Mucosa of stomach (tissue), 1 donor: ENCODE measurements at regions not wholly inside any gene's neighbourhood (a gene's known extent, or its start where the extent isn't known, plus 50 kb on each side); places are given as distances from the start of the nearest gene placed in this dataset.

Experiments
- H3K27me3 ChIP-seq: one replicate; pipeline ENCODE4 v1.7.0; 2013; ENCODE audit warnings: mild to moderate bottlenecking, low read length; ENCODE audit not compliant: control insufficient read depth, insufficient read depth
- H3K36me3 ChIP-seq: one replicate; pipeline ENCODE4 v1.7.0; 2013; ENCODE audit warnings: low read length; ENCODE audit not compliant: control insufficient read depth, insufficient read depth
- H3K4me1 ChIP-seq: one replicate; pipeline ENCODE4 v1.7.0; 2013; ENCODE audit warnings: mild to moderate bottlenecking, low read length; ENCODE audit not compliant: control insufficient read depth, insufficient read depth
- H3K4me3 ChIP-seq: one replicate; pipeline ENCODE4 v1.7.0; 2013; ENCODE audit warnings: low read length
- H3K9ac ChIP-seq: one replicate; pipeline ENCODE4 v1.7.0; 2013; ENCODE audit warnings: mild to moderate bottlenecking, low read length, moderate library complexity
- H3K9me3 ChIP-seq: one replicate; pipeline ENCODE4 v1.7.0; 2013; ENCODE audit warnings: mild to moderate bottlenecking, low read length, moderate library complexity; ENCODE audit not compliant: control insufficient read depth
- donor health status: Pancreatic carcinoma.

DNA sequence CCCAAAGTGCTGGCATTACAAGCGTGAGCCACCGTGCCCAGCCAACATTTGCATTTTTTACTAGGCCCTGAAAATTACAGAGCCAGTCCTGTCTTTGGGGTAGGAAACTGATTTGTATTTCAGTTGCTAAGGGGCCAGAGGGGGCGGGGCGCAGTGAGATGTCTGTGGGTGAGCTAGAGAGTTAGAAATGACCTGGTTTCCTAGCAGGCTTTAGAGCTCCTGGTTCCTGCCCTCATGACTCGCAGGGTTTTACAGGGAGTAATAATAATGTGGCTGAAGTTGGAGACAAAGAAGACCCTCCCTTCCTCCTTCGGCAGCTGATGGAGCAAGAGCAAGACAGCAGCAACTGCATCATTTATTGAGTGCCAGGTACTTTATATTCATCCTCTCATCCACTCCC is 131.5 kb downstream of the TFAP2C start:
- Histone ChIP-seq H3K27me3 (peaks cover 4% of the 10 kb centered on the region), H3K36me3 (no peaks in the 10 kb centered on the region), H3K9me3 (no peaks in the 10 kb centered on the region), H3K9ac (no peak overlapping the region), H3K4me1 (no peaks in the 10 kb centered on the region), H3K4me3 (no peak overlapping the region)

- Histone ChIP-seq H3K9me3 (no peaks in the 10 kb centered on the region), H3K9ac (no peak overlapping the region), H3K4me1 (no peaks in the 10 kb centered on the region), H3K36me3 (no peaks in the 10 kb centered on the region), H3K4me3 (no peak overlapping the region), H3K27me3 (peaks cover 4% of the 10 kb centered on the region)
These were observed 132.3 kb downstream of the TFAP2C start for GRCh38 chr20:56761393-56761792.

GRCh38 chr20:56762401-56762800 is 133.3 kb downstream of the TFAP2C start:
- Histone ChIP-seq H3K9ac (no peak overlapping the region), H3K9me3 (no peaks in the 10 kb centered on the region), H3K4me1 (no peaks in the 10 kb centered on the region), H3K36me3 (no peaks in the 10 kb centered on the region), H3K4me3 (no peak overlapping the region), H3K27me3 (peaks cover 4% of the 10 kb centered on the region)

DNA sequence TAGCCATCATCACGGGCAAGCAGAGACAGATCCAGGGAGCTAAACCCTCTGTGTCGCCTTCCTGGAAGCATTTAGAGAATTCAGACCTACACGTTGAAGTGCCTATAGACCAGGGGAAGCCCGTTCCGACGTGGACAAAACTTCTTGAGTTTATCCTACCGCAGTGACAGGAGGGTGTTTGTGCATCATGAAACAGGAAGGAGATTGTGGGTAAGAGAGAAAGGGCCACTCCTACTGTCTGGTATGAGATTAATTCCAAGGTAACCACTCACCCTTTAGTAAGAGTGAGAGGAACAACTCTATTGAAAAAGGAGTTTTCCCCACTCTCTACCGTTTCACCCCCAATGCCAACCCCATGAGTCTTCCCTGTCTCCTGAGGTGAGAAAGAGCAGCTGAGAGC is 133.7 kb downstream of the TFAP2C start:
- H3K4me1 ChIP-seq: no peaks in the 10 kb centered on the region
- no peaks in the 10 kb centered on the region for H3K9me3 ChIP-seq
- H3K9ac ChIP-seq: no peak overlapping the region
- no peak overlapping the region for H3K4me3 ChIP-seq
- H3K27me3 ChIP-seq: peaks cover 4% of the 10 kb centered on the region
- H3K36me3 ChIP-seq: no peaks in the 10 kb centered on the region

GRCh38 chr20:56764671-56765070 is 135.6 kb downstream of the TFAP2C start:
- Histone ChIP-seq H3K9me3 (no peaks in the 10 kb centered on the region), H3K27me3 (peaks cover 3% of the 10 kb centered on the region), H3K4me1 (no peaks in the 10 kb centered on the region), H3K4me3 (no peak overlapping the region), H3K9ac (no peak overlapping the region), H3K36me3 (no peaks in the 10 kb centered on the region)

GRCh38 chr20:56765172-56766073 is 136.3 kb downstream of the TFAP2C start:
- H3K4me3 ChIP-seq: no peak overlapping the region
- H3K9me3 ChIP-seq: no peaks in the 10 kb centered on the region
- H3K27me3 ChIP-seq: no peaks in the 10 kb centered on the region
- no peak overlapping the region for H3K9ac ChIP-seq
- H3K36me3 ChIP-seq: no peaks in the 10 kb centered on the region
- no peaks in the 10 kb centered on the region for H3K4me1 ChIP-seq

DNA sequence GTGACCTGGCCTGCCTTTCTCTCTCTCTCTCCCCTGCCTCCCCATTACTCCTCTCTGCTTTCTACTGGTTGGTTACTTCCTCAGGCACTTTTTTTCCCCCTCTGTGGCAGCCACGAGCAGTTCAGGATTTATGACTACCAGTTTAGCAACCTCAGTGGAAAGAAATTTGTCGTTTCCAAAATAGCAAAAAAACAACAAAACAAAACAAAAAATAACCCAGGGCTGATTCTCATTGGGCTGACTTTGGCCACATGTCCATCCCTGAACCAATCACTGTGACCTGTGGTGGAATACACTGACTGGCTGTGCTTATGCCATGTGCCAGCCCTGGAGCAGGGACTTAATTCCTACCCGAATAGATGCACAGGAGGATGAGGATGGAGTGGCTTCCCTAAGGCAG is 137.4 kb downstream of the TFAP2C start:
- Histone ChIP-seq H3K36me3 (no peaks in the 10 kb centered on the region), H3K9me3 (no peaks in the 10 kb centered on the region), H3K9ac (no peak overlapping the region), H3K4me1 (no peaks in the 10 kb centered on the region), H3K4me3 (no peak overlapping the region), H3K27me3 (no peaks in the 10 kb centered on the region)

- H3K9ac ChIP-seq: no peak overlapping the region
- no peaks in the 10 kb centered on the region for H3K36me3 ChIP-seq
- no peak overlapping the region for H3K4me3 ChIP-seq
- no peaks in the 10 kb centered on the region for H3K9me3 ChIP-seq
- no peaks in the 10 kb centered on the region for H3K27me3 ChIP-seq
- H3K4me1 ChIP-seq: no peaks in the 10 kb centered on the region
These were observed 141.0 kb downstream of the TFAP2C start for GRCh38 chr20:56769921-56770600.

DNA sequence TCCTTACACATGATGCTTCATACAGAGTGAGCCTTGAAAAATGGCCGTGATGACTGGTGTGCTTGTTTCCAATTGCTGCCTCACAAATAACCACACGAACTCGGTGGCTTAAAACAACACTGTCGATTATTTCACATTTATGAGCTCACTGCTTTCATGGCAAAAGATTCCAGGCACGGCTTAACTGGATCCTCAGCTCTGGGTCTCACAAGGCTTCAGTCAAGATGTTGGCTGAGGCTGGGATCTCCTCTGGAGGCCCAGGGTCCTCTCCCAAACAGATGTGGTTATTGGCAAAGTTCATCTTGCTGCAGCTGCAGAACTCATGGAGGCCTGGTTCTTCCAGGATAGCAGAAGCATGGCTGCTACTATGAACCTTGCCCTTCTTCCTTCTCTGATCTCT is 144.6 kb downstream of the TFAP2C start:
- Histone ChIP-seq H3K4me1 (no peaks in the 10 kb centered on the region), H3K9ac (no peak overlapping the region), H3K36me3 (no peaks in the 10 kb centered on the region), H3K27me3 (no peaks in the 10 kb centered on the region), H3K9me3 (no peaks in the 10 kb centered on the region), H3K4me3 (no peak overlapping the region)

GRCh38 chr20:56774873-56775272 is 145.8 kb downstream of the TFAP2C start:
- Histone ChIP-seq H3K9ac (no peak overlapping the region), H3K4me3 (no peak overlapping the region), H3K4me1 (no peaks in the 10 kb centered on the region)

DNA sequence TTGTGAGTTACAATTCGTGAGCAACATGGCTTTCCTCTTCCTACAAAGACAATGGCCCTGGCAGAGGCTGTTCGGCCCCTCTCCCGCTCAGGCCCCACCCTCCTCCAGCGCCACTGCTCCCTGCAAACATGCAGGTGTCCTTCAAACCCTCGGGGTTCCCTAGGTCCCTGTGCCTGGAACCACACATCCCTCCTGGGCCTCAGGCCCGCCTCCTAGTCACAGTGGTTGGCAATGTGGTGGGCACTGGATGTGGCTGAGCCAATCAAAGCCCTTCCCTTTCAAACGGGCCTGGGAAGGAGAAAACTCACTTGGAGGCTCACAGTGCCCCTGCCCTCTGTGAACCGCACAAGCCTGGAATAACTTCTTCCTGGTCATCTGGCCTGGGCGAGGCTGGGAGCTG is 147.2 kb downstream of the TFAP2C start:
- no peaks in the 10 kb centered on the region for H3K36me3 ChIP-seq
- H3K4me1 ChIP-seq: no peaks in the 10 kb centered on the region
- no peak overlapping the region for H3K4me3 ChIP-seq
- no peak overlapping the region for H3K9ac ChIP-seq
- H3K27me3 ChIP-seq: no peaks in the 10 kb centered on the region
- H3K9me3 ChIP-seq: no peaks in the 10 kb centered on the region

More at GRCh38 chr20:56774873-56775272, 145.8 kb downstream of the TFAP2C start:
- H3K9me3 ChIP-seq: no peaks in the 10 kb centered on the region
- no peaks in the 10 kb centered on the region for H3K36me3 ChIP-seq
- H3K27me3 ChIP-seq: no peaks in the 10 kb centered on the region

- Histone ChIP-seq H3K36me3 (no peaks in the 10 kb centered on the region), H3K9me3 (no peaks in the 10 kb centered on the region), H3K9ac (no peak overlapping the region), H3K27me3 (no peaks in the 10 kb centered on the region), H3K4me3 (no peak overlapping the region), H3K4me1 (no peaks in the 10 kb centered on the region)
These were observed 149.7 kb downstream of the TFAP2C start for GRCh38 chr20:56778765-56779195.
